A204.1 (cell line): ENCODE measurements at regions not wholly inside any gene's neighbourhood (a gene's known extent, or its start where the extent isn't known, plus 50 kb on each side); places are given as distances from the start of the nearest gene placed in this dataset.

Experiments used
- FAIRE-seq: peaks from 2 replicates; lab custom pipeline; 2012; peaks lifted over from hg19 to GRCh38; lab: Jason Lieb, UNC

DNA sequence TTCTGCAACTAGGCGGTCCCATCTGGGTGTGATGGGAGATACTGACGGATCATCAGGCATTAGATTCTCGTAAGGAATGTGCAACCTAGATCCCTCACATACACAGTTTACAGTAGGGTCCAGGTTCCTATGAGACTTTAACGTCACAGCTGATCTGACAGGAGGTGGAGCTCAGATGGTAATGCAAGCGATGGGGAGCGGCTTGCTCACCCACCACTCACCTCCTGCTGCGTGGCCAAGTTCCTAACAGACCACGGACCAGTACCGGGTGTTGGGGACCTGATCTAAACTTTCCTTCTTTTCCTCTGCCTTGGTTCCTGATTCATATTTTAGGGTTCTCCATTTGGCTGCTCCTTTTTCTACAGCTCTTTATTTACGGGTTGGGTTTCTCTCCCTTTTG, 479.8 kb downstream of the BCAT1 start:
- FAIRE-seq: no peak

DNA sequence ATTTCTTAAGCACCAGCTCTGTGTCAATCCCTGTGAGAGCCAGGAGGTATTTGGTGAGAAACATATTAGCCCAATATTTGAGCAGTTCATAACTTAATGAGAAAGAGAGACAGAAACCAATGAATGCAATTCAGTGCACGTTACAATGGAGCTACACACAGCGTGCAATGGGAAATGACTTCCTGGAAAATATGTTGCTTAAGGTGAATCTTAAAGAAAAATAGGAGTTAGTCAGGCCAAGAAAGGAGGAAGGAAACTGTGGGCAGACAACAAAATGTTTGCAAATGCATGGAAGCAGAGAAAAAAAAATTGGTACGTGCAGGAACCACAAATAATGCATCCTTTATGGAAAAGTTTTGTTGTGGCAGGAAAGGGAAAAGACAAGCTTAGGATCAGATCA, 481.7 kb downstream of the BCAT1 start:
- FAIRE-seq: no peak

DNA sequence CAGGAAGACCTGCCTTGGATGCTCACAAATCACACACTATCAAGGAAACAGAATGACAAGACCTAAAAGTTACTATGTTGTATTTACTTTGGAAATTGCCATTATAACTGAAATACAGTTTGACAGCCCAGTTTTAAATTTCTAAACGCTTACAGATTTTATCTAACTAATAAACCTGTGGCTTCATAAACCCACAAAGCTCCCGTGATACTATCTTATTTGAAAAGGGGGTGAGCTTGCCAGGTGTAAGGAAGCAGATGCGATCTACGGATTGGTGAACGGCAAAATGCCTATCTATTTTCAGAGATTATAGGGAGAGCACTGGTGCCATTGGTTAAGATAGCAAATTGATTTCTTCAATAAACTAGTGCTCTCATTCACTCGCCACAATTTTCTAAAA, 485.5 kb downstream of the BCAT1 start:
- no peak for FAIRE-seq

DNA sequence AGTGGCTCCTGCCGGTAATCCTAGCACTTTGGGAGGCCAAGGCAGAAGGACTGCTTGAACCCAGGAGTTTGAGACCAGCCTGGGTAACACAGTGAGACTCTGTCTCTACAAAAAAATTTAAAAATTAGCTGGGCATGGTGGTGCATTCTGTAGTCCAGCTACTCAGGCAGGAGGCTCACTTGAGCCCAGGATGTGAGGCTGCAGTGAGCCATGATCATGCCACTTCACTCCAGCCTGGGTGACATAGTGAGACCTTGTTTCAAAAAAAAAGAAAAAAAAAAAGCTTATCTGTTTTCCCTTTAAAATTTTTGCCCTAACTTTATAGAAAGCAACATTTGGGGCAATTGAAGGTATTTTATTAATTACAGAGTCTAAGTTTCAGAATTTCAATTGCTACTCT, 486.0 kb downstream of the BCAT1 start:
- FAIRE-seq: no peak

DNA sequence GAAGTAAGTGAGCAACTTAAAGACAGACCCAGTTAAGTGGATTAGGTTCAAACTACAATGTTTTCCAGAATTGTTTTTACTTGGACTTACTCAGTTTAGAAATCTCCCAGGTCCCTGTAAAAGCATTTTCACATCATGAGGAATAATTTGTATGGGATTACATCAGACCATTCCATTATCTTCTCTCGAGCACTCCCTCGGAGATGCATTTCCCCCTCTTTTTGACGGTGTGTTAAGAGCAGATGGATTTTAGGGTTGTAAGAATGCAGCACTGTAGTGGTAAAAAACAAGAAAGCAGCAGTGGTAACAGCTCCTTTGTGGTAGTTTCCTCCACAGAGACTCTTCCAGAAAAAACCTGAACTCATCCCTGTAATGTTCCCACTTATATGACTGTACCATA, 488.4 kb downstream of the BCAT1 start:
- FAIRE-seq: no peak

DNA sequence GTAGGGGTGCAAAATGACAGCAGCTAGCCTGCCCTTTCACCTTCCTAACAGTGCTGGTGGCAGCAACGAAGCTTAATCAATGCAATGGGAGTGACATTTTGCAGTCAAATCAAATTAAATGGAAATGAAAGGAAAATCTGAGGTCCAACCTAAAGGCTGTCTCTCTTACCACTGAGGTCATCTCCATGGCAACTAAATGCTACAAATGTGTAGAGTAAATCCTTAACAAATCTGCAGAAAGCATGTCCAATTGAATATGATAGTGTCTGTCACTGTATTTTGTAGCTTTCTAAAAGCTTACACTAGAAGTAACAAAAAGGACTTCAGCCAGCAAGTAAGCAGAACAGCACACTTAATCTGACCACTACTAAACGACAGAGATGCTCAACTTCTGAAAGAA, 488.8 kb downstream of the BCAT1 start:
- no peak for FAIRE-seq

DNA sequence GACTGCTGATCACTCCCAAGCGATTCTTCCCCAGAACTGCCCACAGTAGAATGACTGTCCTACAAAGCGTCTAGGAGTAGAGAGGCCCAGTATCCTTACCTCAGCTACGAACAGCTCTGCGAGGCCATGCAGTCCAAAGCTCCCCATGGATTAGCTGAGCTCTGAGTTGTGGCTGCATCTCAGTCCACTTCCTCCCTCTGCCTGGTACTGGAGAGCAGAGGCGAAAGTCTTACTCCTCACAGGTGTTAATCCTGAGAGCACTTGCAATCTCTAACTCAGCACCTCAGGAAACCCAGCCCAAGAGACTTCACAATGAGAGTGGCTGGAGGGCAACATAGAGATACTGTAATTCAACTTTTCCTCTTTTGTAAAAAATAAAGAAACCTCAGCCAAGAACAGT, 493.1 kb downstream of the BCAT1 start:
- FAIRE-seq: no peak

DNA sequence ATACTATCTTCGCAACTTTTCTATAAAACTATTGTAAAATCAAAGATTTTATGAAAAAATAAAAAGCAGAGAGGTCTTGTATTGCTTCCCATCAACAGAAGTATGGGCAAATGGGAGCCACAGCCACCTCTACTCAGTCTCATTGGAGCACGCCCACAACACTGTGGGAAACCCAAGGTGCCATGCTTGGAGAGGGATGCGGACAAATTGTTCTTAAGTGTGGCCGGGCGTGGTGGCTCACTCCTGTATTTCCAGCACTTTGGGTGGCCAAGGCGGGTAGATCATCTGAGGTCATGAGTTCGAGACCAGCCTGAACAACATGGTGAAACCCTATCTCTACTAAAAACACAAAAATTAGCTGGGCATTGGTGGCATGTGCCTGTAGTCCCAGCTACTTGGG, 498.2 kb upstream of the SOX5 start:
- FAIRE-seq: no peak

DNA sequence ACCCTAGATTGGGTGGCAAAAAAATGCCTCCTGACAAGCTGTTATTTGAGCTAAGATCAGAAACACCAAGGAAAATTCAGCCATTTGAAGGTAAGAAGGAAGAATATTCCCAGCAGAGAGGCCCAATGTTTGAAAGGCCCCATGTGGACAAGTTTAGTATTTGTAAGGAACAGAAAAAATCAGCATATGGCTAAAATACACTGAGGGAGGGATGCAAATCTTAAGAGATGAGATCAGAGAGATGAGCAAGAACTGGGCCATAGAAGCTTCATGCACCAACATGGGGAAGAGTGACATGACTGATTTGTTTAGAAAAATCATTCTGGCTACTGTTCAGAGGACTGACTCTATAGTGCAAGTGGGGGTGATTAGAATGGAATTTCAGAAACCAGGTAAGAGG, 496.8 kb upstream of the SOX5 start:
- no peak for FAIRE-seq

DNA sequence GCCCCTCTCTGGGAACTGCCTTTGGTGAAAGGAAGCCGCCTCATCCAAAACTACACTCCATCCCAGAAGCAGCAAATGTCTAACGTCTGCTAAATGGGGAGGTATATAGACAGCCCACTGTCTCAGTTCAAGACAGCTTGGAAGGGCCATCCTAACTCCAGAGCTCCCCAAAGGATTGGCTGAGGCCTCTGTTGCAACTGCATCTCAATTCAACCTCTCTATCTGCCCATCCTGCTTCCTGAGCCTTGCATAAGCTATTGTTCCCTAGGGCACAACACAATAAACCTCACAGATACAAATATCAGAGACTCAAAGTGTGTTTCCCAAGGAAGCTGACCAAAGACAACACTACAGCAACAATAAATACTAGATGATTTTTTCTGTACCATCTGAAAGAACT, 495.2 kb upstream of the SOX5 start:
- FAIRE-seq: no peak

DNA sequence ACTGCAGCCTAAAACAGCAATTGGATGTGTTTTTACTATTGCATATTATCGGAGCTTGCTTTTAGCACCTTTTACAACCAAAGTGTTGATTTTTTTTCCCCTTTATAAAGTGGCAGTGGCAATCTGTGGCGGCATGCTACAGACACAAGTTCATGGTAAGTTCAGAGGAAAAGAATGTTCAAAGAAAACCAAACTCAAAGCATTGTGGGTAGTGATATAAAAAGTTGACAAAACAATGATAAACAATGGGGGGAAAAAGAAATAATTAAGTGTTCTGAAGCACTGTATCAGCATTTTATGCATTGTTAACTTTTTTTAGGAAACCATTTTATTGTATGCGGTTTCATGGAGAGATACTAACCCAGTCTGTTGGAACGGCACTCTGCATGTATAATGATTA, 492.0 kb upstream of the SOX5 start:
- no peak for FAIRE-seq

DNA sequence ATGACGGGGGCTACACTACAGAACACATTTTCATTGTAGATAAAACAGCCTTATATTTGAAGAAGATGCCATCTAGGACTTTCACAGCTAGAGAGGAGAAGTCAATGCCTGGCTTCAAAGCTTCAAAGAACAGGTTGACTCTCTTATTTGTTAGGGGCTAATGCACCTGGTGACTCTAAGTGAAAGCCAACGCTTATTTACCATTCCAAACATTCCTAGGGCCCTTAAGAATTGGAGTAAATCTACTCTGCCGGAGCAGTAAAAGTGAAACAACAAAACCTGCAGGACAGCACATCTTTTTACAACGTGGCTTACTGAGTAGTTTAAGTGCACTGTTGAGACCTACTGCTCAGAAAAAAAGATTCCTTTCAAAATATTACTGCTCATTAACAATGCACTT, 487.2 kb upstream of the SOX5 start:
- FAIRE-seq: no peak

DNA sequence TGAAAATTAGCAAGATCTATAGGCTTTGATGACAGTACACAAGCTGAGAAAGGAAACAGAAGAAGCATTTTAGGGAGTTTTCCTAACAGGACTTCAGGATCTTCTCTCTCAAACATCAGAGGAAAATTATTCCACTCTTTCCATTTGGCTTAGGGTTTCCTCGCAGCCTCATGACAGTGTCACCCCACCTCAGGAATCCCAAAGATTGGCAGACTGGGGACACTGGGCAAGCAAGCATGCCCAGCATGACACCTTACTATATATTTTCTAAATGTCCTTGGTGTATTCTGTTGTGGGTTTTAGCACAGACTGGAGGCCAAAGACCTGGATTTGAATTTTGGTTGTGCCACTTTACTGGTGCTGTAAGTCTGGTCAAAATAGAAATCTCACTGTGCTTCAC, 482.4 kb upstream of the SOX5 start:
- FAIRE-seq: no peak

DNA sequence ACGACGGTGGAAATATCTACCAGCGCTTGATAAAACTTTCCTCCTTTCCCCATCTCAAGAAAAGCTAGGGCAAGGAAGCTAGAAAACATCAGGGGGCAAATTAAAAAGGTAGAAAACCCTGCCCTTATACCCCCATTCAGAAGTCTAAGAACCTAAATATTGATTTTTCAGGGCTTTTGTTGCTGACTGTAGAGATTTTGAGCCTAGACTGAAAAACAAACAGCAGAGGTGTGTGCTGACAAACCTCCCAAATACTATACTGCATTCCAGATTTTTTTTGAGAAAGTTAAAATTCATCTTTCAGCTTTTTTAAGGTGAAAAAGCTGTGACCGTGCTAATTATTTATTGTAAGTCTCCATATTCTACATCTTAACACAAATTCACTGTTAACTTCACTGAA, 478.3 kb upstream of the SOX5 start:
- no peak for FAIRE-seq

DNA sequence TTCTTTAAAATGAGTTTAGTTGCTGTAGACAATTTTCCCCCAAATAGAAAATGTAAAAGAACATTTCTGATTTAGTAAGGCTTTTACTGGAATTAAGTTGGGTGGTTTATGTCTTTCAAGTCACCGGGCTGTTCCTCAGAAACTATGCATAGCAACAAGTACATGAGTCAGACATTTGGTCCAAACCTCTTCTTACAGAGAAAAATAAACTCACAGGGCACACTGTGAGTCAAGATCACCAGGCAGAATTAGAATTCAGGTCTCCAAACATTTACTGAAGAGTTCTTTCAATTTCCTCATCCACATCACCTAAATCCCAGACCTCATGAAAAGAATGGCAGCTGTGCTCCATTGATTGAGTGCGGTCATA, 476.1 kb upstream of the SOX5 start:
- FAIRE-seq: no peak

DNA sequence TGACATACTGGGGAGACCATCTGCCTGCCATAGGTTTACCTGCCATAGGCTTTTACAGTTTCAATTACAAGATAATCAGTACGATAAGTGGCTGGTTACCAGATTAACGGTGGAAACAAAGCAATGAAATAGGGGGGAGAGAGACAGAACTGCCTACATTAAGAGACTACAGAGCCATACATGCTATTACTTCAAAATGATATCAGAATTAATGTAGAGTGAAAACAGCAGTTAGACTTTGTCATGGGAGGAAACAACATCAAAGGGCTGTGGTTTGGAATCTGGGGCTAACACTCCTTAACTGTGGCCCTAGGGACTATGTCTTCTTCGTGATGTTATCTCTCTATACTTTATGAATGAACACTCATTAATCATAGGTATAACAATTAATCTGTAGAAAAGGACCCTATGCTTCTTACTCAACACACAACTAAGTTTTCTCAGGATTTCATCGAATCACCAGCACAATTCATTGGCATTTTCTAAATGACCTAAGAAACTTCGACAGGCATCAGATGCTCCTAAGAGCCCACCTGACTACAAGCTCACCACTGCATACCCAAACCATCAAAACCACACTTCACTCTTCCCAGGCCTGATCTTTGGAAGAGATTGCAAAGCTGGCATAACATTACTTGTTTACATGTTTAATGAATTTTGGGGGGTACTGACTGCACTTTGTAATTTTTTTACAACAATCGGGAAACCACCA, 475.6 kb upstream of the SOX5 start:
- no peak for FAIRE-seq

DNA sequence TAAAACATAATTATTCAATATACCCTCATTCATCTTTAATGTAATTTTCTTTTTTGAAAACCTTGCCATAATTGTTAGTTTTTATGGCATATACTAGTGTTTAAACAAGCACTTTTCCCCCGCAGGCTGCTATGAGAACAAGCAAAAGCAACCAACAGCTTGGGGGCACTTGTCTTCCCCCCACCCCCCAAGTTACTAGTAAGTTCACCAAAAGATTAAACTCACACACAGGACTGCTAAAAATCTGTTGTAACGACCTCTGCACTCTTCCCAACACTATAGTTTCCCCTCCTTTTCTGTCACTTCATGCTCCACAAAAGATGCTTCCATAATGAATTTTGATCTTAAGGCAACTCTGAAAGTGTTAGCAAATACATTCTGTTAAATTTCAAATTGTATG, 474.9 kb upstream of the SOX5 start:
- no peak for FAIRE-seq

DNA sequence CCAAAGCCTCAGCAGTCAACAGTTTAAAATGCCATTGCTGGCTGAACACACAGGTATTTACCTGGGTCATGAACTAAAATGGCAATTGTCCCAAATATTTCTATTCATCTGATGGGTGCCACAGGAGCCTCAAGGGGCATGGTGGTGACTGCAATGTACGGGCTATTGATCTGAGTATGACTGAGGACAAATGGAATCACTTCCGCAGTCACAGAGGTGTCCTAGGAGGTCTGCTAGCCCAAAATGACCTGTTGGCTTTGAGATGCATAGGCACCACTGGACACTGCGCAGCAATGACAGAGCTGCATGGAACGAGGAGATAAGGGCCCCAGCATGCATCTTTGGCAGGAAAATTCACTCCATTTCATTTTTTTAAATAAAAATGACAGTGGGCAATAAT, 474.1 kb upstream of the SOX5 start:
- FAIRE-seq: no peak

DNA sequence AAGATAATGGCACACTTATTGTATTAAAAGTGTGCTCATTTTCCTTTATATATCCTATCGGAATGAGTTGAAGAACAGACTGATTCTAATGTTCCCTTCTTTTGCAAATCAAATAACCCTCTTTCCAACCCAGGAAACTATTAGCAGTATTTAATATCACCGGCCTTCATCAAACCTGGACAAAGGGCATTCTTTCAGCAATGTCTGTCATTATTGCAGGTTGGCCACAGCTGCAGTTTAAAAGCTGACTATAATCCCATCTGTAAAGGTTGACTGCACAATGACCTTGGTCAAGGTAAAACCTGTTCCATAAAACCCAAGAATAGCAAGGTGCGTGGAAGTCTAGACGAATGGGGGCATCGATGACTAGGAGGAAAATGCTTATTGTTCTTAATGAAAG, 472.3 kb upstream of the SOX5 start:
- FAIRE-seq: no peak

DNA sequence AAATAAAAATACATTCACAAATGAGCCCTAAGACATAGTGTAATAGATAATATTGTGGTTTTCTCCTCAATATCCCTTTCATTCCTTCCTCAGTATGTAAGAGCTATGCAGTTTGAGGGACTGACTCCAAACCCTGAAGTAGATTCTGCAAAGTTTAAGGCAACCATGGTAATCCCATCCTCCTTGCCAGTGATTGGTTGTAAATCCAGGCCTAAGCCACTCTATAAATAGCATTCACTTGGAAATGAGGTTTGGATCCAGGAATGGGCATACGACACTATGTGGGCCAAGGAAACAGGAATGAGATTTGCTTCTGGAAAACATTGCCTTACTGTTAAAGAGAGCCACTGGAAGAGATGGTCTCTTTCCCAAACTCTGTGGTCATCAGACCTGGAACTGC, 468.7 kb upstream of the SOX5 start:
- FAIRE-seq: no peak

DNA sequence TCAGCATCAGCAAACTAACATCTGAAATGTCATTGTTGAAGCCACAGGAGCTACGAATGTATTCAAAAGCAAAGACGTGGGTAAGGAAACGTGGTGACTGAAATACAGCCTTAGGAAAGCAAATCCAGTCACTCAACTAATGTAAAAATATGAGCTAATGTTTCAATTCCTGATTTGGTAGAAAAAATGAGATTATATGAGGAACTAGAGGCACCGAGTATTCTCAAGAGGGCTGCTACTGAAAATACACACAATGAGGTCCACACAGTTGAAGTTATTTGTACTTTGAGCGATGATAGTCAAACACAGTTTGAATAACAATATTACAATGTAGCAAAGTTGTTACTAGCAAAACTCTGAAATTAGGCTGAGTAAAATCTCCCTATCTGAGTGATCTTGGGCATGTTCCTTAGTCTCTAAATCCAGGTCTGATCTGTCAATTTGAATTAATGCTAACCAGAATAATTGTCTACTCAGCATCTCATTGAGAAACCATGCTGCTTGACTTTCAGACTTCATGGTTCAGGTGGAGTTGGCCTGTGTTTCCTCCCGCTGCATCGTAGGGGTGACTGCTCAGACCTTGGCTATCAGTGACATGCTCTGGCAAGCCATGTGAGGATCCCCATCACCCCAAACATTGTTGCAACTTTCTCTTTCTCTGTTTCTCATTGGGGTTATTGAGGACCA, 467.1 kb upstream of the SOX5 start:
- FAIRE-seq: no peak

DNA sequence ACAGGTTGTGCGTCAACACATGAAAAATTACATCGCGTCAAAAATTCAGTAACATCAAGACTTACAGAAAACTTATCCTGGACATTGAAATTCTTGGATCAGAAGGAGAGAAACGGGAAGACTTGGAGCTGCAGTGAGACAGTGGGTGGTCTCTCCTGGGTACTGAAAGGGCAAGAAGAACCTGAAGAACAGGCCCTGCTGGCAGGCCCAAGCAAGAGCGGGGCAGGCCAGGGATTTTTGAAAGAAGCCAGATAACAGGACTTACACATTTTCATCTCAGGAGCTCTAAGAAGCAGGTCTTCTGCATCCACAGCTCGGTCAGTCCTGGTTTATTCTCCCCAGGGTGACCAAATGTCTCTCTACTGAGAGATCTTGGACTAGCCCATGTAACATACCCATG, 466.5 kb upstream of the SOX5 start:
- FAIRE-seq: no peak

DNA sequence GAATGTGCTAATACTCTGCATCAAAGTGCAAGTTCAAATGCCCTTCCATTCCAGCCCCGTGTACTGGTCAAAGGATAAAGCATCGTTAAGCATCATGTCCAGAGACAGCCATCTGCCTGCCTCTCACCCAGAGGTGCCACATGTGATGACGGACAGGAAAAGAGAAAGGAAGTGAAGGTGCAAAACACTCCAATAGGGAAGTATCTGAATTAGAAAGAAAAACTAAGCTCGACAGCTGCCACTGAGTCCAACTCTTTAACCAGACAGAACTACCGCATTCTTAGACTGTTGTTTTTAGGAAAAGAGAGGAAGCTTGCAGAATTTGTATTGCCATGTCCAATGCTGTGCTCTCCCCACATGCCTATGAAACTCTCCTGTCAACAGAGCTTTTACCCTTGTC, 465.0 kb upstream of the SOX5 start:
- FAIRE-seq: no peak

DNA sequence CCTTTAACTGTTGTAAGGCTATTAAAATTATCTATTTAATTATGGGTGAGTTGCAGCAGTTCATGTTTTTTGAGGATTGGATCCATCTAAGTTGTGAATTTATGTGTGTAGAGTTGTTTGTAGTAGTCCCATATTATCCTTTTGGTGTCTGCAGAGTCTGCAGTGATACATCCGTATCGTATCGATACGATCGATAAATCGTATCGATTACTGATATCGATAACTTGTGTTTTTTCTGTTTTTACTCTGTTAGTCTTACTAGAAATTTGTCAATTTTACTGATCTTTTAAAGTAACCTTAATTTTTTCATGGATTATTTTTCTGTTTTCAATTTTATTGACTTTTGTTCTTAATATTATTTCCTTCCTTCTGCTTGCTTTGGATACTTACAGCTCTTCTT, 462.5 kb upstream of the SOX5 start:
- FAIRE-seq: no peak

DNA sequence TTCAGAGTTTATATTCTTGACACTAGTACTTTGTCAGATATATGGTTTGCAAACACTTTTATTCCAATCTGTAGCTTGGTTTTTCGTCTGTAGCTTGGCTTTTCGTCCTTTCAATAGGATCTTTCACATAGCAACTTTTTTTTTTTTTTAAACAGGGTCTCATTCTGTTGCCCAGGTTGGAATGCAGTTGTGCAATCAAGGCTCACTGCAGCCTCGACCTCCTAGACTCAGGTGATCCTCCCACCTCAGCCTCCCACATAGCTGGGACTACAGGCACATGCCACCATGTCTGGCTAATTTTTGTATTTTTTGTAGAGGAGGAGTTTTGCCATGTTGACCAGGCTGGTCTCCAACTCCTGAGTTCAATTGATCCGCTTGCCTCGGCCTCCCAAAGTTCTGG, 460.4 kb upstream of the SOX5 start:
- no peak for FAIRE-seq
